HG03571 (cell line): ENCODE measurements at regions not wholly inside any gene's neighbourhood (a gene's known extent, or its start where the extent isn't known, plus 50 kb on each side); places are given as distances from the start of the nearest gene placed in this dataset.

Source experiments
- ATAC-seq: cut with Tn5 transposase; IDR thresholded peaks from one replicate; pipeline ENCODE4 v1.9.1; 2021; ENCODE audit not compliant: unreplicated experiment

DNA sequence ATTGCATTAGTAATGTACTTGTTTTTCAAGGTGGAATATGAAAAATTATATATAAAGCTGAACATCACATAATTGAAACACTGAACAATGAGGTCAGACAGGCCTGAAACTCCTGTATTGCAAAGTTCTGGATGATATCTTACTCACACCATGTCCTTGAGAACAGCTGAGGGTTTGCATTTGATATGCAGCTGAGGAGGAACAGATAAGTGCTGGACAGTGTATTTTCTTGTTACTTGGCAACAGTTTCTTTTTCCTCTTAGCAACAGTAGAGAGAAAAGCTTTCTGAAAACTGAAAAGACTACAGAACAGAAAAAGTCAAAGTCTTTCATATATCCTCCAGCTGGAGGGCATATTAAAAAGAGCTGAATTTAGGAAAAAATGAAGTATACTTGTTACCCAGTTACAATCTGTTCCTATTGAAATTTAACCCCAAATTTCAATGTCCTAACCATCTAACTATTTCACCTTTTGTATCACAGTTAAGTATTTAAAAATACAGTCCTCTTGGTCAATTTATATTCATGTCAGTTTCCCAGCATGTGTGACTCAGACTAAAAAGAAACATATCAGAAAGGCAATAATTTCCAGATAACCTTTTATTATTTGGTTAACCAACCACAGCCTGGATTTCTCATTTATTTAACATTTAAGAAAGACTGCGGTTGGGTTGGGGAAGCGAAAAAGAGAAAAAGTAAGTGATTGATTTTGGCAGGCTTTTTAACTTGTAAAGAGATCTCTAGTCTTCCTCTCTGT, 733.0 kb upstream of the DPPA4 start:
- ATAC-seq = no peak

DNA sequence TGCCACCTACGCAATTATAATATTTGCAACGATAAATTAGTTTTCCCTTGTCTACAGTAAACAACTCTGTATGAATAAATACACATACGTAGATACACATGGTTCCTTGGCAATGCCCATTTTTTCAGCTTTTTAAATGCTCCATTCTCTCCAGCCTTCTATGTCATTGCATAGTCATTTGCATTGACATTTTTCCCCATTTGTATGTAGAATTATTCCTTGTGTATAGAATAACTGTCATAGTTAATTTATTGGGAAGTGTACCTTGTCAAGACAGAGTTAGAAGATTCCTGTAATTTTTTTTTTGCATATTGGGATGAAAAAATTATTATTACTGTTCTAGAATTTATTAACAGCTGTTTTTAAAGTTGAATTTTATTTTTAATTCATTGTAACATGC, 736.7 kb upstream of the DPPA4 start:
- no peak for ATAC-seq

DNA sequence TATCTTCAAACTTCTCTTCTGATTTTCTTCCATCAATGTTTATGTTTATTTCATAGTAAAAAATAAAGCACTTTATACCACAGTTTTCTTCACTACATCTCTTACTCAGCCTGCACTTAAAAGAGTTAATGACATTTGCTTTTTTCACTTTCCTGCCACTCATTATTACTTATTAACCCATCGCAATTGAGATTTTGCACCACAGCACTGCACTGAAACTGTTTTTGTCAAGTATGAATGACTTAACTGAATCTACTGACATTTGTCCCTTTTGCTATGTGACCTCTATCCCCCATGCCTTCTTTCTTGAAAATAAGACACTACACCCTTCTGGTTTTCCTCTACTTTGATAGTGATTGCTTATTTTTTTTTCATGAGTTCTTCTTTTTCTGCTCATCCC, 739.7 kb upstream of the DPPA4 start:
- ATAC-seq = no peak

DNA sequence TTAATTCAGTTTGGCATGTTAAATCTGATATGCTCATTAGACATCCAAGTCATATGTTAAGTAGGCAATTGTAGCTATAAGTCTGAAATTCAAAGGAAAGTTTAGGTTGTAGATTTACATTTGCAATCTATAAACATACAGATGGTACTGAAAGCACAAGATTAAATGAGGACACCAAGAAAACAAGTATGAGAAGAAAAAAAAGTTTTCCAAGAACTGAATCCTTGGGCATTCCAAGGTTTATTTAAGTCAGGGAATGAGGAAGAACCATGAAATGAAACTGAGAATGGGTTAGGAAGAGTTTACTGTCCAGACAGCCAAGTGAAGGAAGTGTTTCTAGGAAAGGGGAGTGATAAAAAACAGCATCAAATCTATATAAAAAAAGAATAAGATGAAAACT, 756.1 kb upstream of the DPPA4 start:
- ATAC-seq = no peak

DNA sequence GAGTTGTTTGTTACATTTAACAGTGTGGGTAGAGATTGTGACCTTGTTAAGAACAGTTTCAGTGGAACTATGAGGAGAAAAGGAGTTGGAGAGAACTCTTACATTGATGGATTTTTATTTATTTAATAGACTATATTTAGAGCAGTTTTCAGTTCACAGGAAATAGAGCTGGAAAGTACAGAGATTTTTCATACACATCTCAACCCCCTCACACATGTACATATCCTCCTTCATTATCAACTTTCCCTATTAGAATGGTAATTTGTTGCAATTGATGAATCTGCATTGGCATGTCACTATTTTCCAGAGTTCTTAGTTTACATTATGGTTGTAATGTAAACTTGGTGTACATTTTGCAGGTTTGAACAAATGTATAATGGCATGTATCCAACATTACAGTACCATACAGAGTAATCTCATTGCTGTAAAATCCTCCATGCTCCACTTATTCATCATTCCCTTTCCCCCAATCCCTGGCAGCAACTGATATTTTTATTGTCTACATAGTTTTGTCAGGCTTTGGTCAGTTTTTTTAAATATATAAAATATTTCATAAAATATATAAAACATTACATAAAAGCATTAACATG, 756.6 kb upstream of the DPPA4 start:
- no peak for ATAC-seq

DNA sequence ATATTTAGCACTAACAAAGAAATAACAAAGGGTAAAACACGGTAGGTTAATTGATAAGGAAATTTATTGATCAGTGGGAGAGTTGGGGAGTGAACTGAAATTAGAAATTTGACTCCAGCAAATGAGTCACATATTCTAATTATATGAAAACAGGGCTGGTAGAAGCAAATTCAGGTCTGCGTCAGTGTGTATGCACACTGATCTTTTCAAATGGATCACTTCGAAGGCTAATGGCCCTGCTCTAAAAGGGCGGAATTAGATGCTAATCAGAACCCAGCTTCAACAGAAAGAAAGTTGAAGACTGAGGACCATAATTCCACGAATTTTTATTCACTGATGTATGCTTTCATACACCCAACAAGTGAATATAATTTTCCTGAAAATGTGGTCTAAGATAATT, 762.4 kb upstream of the DPPA4 start:
- no peak for ATAC-seq

DNA sequence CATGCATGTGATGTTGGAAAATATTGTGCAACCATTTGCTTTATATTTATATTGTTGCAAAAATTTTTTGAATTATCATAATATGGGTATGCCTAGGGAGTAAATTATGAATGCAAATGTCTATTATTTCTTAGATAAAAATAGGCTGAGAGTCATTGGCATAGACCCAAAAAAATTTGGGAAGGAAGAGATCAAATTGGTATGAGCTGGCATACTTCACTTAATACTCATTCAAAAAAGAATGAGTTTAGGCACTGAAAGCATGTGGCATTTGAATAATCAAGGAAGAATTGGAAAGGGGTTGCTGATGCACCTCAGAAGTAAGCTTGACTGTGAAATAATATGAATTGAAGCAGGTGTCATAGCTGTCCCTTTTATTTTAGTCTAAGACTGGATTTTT, 764.0 kb upstream of the DPPA4 start:
- no peak for ATAC-seq

DNA sequence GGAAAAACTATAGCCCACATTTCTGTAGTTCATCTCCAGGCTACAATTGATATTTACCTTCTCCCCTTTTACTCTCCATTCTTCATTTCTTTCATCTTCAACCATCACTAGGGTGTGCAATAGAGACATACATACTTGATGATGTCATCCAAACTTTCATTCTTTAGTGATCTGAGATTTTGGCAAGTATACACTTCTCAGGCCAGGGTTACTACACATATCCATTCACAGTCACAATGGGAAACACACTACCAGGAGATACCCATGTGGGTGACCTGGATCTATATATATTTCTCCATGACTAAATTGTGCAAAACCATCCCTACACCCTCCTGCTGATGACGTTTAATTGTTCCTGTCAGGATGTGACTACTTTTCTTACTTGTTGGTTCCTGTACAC, 769.5 kb upstream of the DPPA4 start:
- no peak for ATAC-seq

DNA sequence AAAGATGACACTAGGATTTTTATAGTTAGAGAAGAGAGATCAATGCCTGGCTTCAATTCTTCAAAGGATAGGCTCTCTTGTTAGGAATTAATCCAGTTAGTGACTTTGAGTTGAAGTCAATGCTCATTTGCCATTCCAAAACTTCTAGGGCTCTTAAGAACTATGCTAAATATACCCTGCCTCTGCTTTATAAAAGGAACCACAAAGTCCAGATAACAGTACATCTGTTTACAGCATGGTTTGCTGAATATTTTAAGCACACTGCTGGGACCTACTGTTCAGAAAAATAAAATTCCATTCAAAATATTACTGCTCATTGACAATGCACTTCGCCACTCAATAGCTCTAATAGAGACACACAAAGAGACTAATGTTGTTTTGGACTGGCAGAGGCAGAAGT, 786.6 kb upstream of the DPPA4 start:
- ATAC-seq = no peak

DNA sequence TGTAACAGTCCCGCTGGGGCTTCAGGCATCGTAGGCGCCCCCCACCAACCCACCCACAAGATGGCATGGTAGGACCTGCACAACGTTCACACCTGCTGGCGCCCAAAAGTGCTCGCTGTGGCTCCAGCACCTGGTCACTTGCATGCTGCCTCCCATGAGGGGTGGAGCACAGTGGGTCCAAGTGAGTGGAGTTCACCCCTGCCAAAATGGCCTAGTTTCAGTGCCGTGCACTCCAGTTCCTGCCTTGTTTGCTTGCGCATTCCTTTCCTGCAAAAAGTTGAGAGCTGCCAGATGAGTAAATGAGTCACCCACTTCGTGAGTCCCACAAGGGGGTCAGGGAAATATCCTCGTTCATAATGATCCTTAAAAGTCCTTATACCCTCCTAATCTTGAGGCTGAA, 788.7 kb upstream of the DPPA4 start:
- no peak for ATAC-seq

DNA sequence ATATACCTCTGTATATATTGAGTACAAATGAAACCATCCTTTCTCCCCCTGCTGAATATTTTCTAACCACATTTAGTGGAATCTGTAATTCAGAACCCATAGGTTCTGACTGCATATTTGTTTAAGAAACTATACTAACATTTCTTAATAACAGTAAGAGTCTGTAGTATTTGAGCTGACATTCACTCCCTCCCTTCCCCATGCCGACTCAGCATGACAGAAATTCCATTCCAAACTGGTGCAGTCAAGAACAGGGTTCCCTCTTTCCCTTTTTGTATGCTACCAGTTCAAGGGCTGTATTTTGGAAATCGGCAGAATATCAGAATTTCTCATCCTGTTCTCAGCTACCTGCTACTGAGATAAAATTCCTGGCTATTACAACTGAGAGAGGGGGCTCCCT, 796.6 kb upstream of the DPPA4 start:
- no peak for ATAC-seq

DNA sequence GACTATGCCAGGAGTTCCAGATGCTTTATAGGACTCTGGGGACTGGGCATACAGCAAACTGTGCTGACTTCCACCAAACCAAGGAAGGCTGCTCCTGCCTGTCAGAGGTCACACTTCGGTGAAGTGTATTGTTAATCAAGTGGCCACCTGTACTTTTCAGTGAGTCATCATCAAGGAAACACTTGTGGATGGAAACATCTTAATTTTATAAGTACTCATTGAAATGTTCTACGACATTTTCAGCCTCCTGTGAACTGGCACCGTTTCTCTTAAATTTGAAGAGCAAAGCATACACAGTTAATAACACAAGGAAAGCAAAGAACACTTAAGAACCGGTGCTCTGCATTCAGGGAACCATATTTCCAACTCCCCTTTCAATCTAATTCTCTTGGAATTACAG, 801.7 kb upstream of the DPPA4 start:
- no peak for ATAC-seq

DNA sequence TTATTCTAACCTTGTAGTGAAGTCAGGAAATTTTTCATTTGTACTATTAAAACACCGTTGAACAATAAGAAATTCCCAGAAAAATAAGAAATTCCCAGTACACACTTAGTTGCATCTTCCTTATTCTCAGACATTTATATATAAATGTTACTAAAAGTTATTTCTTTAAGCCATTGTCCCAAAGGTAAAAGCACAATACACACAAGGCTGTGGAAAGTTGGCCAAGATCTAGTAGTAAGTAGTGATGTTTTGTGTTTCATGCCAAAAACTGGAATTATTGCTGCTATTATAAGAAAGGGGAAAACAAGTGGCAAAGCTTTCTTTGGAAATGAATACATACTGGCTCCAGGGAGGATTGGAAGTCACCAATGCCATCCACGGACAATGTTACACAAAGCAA, 802.5 kb upstream of the DPPA4 start:
- no peak for ATAC-seq

DNA sequence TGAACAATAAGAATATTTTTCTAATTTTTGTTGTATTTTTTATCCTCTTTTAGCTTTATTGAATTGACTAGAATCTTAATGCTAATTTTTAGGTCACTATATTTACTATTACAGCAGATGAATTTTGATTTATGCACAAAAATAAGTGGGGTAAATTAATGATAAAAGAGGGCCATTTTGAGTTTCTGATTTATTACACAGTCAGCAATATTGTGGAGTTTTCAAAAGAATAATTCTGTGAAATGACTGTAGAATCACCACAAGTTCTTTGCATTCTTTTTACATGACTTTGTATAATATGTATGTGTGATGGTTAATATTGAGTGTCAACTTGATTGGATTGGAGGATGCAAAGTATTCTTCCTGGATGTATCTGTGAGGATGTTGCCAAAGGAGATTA, 812.4 kb upstream of the DPPA4 start:
- ATAC-seq = no peak

DNA sequence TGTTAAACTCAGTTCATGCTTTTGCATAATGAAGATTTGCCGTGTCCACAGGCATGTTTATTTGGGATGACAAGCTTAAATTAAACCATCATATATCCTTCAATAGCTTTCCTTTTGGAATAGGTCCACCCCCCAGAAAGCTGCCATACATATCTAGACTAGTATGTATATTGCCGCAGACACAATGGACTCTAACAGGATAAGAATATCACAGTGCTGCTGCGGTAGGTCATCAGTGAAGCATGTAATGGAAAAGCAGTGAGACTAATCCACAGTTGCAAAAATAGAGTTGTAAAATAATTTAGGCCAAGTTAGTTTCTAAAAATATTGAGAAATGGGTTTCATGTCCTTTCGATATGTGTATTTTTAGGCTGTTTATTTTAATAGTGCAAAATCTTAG, 819.9 kb upstream of the DPPA4 start:
- no peak for ATAC-seq

DNA sequence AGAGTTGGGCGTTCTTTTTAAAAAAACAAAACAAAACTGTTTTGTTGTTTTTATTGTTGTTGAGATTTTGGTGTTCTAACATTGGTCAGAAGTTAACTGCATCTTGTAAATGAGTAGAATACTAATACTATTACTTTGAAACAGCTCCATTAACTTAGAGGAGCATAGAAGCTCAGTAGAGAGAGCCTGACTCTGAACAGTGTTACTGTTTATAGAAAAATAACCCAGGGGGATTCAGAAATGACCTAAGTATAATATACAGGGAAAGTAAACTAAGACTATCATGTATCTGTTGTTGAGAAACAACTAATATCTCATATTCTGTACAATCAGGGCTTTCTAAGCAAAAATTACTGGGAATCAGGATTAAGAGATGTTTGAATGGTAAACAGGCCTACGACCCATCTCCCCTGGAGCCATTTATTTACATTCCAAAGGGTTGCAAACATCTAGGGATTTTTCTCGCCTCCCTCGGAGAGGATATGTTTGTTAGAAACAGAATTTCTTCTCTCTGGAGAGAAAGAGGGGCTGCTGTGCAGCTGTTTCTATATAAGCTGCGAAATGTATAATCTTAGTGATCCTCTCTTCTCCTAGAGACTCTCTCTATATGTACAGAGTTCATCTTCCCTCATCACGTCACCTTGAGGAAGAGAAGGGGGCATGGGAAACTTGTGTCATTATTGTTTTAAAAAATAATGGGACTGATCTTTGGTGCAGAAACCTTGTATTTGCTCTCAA, 827.5 kb upstream of the DPPA4 start:
- no peak for ATAC-seq

DNA sequence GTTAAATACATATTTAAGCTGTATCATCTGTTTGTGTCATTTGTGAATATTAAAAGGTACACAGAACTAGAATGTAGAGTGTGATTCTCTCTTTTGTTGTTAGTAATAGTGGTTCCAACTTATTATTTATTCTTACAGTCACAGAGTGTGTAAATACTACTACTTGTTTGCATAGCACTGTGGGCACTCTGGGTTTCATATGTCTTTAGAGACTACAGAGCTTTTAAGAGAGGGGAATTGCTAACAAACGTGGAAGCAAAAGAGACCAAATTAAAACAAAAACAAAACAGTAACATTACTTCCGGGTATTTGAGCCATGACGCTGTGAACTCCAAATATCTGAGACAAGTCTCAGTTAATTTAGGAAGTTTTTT, 828.0 kb upstream of the DPPA4 start:
- ATAC-seq = no peak

DNA sequence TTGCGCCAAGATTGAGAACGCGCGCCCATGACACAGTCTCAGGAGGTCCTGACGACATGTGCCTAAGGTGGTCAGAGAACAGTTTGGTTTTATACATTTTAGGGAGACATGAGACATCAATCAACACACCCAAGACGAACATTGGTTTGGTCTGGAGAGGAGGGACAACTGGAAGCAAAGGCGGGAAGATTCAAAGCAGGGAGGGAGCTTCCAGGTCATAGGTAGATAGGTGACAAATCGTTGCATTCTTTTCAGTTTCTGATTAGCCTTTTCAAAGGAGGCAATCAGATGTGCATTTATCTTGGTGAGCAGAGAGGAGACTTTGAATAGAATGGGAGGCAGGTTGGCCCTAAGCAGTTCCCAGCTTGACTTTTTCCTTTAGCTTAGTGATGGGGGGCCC, 828.4 kb upstream of the DPPA4 start:
- ATAC-seq = no peak

DNA sequence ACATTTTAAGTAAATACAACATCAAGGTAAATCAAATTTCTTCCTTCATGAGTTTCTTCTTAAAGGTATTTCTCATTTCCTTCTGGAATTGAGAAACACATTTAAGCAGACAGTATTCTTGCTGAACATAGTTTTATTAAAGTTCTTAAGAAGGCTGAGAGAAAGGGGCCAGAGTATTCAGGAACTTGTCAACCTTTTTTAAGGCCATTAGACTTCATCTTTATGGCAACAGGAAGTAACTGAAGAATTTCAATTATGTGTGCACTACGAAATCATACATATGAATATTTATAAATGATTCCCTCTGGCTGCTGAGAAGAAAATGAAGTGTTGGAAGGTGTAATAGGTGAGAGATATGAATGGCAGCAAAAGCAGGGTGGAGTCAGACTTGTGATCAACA, 829.4 kb upstream of the DPPA4 start:
- ATAC-seq = no peak

DNA sequence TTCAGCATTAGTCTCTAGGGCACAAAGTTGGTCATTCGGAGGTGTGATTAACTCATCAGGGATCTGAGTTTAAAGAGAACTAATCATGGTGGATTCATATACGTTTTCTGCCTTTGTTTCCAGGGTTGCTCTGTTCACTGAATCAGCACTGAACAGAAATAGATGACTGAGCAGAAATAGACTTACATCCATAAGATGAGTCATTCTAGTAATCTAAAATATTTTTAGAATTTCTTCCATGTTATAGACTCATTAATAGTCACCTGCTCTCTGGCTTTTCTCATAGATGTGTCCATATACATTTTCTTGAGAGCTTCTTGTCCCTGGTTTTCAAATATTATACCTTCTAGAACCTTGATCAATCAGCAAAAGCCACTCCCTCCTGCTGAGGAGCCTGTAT, 837.6 kb upstream of the DPPA4 start:
- no peak for ATAC-seq

DNA sequence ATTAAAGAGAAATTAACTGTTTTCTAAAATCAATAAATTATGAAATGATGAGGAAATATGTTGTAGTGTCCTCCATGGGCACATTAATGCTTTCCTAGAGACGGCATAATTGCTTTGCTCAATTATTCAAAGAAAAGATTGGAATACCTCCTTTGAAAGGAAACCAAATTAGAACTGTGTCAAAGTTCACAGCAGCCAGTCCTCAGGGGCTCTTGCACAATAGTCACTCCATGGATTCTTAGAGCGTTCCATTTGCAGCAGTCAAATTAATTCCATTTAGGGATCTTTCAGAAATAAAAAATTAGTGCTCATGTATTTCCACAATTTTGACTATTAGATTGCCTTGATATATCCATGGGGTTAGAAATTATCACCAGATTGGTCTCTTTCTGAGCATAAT, 841.6 kb upstream of the DPPA4 start:
- ATAC-seq = no peak

DNA sequence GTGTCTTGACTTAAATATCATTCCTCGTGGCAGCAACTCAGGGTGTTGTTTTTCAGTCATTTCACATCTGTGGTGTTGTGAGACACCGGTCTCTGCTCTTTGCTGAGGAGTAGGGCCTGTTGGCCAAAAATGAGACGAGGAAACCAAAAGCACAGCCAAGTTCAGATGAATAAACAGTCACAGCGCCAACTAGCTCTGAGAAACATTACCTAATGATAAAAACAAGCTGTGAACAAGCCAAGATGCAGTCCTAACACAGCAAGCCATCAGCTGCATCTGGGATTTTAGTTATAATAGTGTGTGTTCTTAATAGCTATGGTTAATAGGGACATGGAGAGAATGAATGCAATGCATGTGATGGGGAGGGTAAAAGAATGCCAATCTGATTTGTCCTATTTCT, 843.4 kb upstream of the DPPA4 start:
- no peak for ATAC-seq

DNA sequence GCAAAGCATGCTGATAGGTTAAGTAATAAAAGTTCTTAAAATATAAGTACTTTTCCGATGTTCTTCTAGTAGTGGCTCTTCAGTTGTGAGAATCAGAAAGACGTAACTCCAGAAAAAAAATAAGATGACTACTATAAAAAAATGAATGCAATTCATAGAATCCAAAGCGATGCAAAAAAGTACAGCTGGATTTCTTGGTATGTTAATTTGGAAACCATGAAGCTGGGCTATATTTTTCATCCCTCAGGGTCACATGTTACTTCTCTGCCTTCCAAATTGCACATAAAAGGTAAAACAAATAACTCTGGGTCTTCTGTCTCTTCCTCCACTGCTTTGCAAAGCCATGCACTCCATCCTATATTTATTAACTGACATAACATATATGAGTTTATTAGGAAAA, 843.9 kb upstream of the DPPA4 start:
- no peak for ATAC-seq
